Stimulated activated naive CD4-positive, alpha-beta T cell (primary cell): ENCODE measurements at regions not wholly inside any gene's neighbourhood (a gene's known extent, or its start where the extent isn't known, plus 50 kb on each side); places are given as distances from the start of the nearest gene placed in this dataset.
A peak's percentile ranks its signal among the peaks of the same experiment; 100 is the strongest.

Experiments used
- DNase-seq, 6 experiments: peaks; one replicate each; lab custom pipeline; 2025; lab: John Stamatoyannopoulos, UW

GRCh38 chr12:92535961-92536360 is 166.8 kb upstream of the PLEKHG7 start:
- DNase-seq, result no peak

DNA sequence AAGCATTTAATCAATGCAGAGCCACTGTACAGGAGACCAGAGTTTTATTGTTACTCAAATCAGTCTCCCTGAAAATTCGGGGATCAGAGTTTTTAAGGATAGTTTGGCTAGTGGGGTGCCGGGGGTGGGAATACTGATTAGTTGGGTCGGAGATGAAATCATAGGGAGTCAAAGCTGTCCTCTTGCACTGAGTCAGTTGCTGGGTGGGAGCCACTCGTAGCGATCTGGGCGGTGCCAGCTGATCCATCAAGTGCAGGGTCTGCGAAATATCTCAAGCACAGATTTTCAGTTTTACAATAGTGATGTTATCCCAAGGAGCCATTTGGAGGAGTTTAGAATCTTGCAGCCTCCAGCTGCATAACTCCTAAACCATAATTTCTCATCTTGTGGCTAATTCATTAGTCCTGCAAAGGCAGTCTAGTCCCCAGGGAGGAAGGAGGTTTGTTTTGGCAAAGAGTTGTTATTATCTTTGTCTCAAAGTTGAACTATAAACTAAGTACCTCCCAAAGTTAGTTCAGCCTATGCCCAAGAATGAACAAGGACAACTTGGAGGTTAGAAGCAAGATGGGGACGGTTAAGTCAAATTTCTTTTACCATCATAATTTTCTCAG is 169.4 kb upstream of the PLEKHG7 start:
- DNase-seq, result no peak

- no peak for DNase-seq
Measured at GRCh38 chr12:92530706-92531105, 172.1 kb upstream of the PLEKHG7 start.

DNA sequence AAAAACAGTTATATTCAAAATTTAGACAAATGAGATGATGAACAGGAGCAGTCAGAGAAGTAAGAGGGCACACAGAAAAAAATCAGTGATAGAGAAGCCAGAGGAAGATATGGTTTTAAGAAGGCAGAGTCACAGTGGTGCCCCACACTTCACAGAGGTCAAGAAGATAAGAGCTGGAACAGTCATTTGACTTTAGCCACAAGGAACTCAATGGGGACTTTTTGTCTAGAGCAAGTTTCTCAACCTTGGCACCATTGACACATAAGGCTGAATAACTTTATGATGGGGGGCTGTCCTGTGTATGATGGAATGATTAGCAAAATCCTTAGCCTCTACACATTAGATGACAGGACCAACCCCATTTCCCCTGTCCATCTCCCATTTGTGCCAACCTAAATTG is 172.8 kb upstream of the PLEKHG7 start:
- no peak for DNase-seq

DNA sequence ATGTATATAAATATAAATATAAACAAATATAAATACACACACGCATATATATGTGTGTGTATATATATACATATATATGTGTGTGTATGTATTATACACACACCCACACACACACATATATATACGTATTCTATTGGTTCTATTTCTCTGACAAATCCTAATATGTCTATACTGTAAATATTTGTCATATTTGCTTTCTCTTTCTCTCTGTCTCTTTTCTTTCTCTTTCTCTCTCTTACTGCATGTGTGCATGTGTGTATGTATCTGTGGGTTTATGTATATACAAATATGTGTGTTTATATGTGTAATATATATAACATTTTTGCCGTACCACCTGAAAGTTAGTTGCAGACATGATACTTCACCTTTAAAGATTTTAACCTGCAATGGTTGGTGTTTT is 174.2 kb upstream of the PLEKHG7 start:
- DNase-seq, result no peak

DNA sequence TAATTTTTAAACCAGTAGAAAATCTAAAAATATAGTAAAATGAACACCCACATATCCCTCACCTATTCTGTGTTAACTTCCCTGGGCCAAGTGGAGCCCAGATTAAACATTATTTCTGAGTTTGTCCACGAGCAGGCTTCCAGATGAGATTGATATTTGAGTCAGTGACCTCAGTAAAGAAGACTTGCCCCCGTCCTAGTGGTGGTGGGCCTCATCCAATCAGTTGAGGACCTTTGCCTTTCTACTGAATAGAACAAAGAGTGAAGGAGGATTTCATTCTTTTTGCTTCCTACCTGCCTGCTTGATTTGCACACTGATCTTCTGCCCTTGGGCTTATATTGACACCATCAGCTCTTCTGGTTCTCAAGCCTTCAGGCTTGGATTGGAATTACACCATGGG is 174.7 kb upstream of the PLEKHG7 start:
- DNase-seq, result no peak

DNA sequence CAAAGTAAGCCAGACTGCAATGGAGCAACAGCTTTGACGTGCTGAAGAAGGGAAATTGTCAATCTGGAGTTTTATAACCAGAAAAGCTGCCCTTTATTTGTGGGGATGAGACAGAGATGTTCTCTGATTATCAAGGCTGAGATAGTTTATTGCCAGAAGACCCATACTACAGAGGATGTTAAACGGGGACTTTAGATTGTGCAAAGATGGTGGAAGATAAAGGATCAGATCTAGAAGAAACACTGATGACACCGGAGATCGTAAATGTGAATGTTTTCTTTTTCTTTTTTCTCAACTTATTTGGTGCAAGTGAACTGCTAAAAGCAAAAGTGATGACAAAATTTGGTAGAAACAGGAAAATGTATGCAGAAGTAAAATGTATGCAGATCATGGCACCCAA is 178.3 kb upstream of the PLEKHG7 start:
- DNase-seq, result no peak

DNA sequence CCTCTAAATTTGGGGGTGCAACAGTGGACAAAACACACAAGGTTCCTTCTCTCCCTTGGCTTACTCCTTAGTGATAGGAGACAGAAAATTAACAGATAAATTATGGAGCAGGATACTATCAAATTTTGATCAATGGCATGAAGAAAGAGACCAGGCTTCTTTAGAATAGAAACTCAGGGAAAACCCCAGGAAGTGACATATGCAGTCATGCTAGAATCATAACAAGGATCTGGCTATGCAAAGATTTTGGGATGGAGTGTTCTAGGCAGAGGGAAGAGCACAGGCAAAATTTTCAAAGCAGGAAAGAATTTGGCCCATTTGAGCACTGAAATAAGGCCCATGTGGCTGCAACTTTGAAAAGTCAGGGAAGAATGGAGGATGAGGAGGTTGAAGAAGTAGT is 182.3 kb upstream of the PLEKHG7 start:
- no peak for DNase-seq

- DNase-seq, result no peak
Measured at GRCh38 chr12:92519284-92519683, 183.5 kb upstream of the PLEKHG7 start.

- no peak for DNase-seq
Measured at GRCh38 chr12:92518071-92518470, 184.7 kb upstream of the PLEKHG7 start.

DNA sequence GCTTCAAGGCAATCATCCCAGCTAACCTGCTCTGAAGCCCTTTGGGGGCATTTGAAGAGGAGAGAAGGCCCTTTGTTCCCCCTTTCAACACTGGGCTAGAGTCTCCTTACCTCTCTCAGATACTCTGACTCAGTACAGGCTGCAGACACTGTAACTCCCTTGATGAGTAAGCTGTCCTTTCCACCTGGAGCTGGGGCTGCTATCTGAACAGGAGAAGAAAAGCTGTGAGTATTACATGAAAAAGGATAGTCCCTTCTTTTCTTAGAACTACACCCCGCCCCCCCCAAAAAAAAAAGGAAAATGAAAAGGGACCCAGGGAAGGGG is 186.6 kb upstream of the PLEKHG7 start:
- DNase-seq, result no peak

DNA sequence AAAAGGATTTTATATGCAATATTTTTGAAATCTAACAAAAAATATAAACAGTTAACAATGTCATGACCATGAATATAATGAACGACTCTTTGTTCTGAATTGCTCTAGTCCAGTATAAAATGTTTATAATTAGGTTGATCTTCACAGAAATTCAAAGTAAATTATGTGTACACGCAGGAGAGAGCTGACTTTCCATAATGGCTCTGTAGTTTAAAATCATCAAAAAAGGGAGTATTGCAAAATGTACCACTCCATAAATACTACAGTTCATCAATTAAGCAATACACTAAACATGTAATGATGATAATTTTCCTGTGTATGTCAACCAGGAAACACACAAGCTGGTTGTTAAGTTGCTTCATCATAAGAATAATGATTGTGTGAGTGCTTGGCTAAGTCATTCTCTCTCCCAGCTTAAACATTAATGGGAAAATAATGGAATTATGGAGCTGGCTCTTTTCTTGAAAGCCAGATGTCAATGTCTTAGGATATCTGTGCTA is 189.5 kb upstream of the PLEKHG7 start:
- DNase-seq, result no peak

GRCh38 chr12:92511786-92512185 is 191.0 kb upstream of the PLEKHG7 start:
- DNase-seq, result no peak

DNA sequence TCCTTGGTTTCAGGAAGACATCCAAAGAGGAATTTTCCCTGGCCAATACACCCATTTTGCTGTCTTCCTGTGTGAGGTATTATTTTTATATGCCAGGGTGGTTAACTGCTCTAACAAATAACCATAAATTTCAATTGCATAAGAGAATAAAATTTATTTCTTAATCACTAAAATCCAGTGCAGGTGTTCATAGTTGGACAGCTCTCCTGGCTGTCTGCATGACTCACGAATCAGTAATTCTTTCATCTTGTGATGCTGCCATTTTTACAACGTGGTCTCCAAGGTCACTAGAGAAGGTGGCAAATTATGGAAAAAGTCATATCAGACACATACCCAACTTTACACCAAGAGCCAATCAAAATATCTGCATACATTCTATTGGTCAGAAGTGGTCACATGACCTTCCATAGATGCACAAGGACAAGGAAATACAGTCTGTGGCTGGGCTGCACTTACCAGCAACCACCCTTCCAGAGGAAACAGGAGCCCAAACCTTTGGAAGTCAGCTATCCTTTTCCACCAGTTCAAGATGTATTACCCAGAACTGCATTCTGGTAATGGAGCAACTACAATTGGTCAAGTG is 193.5 kb upstream of the PLEKHG7 start:
- DNase-seq, result no peak

DNA sequence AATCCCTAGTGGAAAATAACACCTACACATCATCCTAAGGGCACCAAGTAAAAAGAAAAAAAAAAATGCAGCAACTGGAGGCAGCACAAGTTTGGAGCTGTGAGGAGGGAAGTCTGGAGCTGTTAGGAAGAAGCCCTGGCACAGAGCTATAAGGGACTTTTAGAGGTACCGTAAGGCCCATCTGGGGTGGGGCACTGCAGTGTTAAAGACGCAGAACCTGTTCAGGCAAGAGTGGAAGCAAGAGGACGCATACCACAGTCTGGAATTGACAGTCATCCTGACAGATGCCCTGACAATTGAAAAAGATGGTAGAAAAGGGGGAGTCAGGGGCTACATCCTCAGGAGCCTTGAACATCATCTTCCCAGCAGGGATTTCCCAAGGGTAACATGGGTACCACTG is 195.9 kb upstream of the PLEKHG7 start:
- DNase-seq, result no peak

GRCh38 chr12:92506460-92506859 is 196.3 kb upstream of the PLEKHG7 start:
- DNase-seq, result no peak

DNA sequence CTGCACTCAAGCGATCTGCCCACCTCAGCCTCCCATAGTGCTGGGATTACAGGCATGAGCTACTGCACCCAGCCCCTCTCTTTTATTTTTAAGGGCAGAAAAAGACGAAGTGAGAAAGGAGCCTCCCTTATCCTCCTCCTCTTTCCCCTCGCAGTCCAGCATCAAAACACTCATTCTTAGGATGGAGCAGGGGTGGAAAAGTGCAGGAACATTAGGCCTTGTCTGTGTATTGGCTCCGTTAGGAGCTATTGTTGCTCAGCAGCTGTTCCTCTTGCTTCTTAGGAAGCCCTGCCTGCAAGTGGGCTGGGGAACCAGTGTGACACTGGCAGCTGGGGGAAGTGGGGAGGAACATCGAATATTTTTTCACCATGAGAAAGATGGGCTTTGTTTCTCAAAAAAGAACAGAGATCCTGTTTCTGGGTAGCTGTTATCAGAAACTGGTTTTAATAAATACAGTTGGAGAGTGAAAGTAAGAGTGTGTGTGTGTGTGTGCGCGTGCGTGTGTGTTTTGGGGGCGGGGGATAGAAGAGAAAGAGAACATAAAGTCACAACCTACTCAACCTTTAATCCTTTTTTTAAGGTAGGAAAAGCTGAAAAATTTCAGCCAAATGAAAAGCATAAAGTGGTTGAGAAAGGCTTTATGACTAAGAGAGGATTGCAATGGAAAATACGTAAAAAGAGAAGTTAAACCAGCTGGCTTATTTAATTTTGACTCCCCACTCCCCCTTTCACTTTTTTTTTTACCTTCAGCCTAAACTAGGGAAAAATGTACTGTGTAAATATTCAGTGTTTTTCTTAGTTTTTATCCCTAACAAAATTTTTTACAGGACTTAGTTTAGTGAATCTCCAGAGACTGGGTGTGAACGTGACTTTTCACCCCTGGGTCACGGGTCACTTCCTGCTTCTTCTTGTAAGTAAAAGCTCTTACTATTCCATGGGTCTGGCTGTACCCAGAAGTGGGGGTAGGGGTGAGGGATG is 197.2 kb upstream of the PLEKHG7 start:
- peak; percentile 1 to 67 (median 29) for DNase-seq

DNA sequence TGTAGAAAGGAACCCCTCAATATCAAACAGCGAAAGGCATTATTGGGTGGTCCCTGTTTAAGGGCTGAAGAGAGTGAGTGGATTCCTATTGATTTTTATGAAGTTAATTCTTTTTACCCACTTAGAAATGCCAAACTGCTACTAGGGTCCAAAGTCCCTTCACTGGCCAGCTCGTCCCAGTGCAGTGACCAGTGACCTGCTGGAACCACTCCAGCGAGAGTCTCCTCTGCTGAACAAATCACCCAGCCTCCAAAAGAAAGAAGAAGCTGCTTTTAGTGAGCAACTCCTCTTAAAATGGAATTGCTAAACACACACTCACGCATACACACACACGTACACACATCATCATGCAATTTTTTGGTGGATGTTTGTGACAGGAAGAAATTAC is 198.2 kb upstream of the PLEKHG7 start:
- no peak for DNase-seq

GRCh38 chr12:92503971-92504593 is 198.7 kb upstream of the PLEKHG7 start:
- DNase-seq, result no peak

- DNase-seq, result no peak
Measured at GRCh38 chr12:92503029-92503931, 199.5 kb upstream of the PLEKHG7 start.

DNA sequence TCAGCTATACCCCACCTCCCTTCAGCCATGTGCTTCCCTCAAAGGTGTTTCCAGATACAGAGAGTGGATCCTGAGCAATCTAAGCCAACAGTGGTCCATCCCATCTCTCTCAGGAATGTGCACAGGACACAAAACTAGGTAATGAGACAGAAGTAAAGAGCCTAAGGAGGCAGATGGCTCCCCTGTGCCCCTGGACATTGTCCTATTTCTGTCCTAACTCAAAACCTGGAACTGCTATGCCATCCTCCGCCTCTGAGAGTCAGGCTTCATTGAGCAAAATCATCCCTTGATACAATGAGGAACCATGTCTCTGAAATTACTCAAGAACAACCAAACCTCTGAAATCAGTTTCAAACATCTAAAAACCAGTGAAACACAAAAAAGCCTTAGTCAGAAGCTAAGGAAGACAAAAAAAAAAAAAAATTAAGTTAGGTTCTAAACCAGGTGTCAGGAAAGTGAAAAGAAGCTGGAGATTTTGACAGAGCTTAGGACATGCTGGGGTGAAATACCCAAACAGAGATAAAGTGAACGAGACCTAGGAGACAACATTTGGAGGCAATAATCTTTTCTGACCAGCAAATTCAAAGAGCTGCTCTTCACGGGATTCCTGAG is 200.3 kb upstream of the PLEKHG7 start:
- DNase-seq, result no peak
